ENCODE measurements at regions not wholly inside any gene's neighbourhood (a gene's known extent, or its start where the extent isn't known, plus 50 kb on each side); places are given as distances from the start of the nearest gene placed in this dataset.

DNA sequence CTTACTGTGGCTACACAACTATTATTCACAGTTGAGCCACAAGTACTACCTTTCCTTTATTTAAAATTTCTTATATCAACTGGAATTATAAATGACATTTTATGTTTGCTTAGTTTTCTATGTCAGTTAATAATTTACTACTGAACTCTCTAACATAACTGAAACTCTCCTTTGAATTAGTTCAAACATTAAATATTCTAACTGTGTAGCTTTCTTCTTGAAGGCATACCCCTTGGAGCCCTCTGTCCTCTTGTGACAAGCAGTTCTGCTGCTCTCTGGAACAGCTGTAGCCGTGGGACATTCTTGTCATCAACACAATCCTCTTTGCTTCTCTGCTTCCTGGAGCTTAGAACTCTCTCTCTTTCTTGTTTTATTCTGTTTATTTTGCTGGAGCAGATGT lies 244.8 kb downstream of the NHLRC3 start:
- H3K9me1 ChIP-seq (ENCODE audit: control insufficient read depth, insufficient read depth, low read length): no peaks in the 10 kb centered on the region
- H3K79me2 ChIP-seq (ENCODE audit: control insufficient read depth, insufficient read depth, low read length): no peaks in the 10 kb centered on the region
- no peak overlapping the region for H3K4me2 ChIP-seq (ENCODE audit: insufficient read depth, low read length)
- H4K20me1 ChIP-seq (replicated peaks; ENCODE audit: control insufficient read depth, insufficient read depth, low read length): no peaks in the 10 kb centered on the region
- in situ Hi-C loops (cut with MboI) (no loop called here), intact Hi-C loops (cut with micrococcal nuclease) (no loop called here)
- no TSS peak for BruUV-seq (replicated peaks)
- H3K27me3 ChIP-seq (ENCODE audit: control insufficient read depth in 2 of 2, insufficient read depth in 2 of 2, low read length in 2 of 2): no peaks in the 10 kb centered on the region
- H3K9me3 ChIP-seq (replicated peaks; ENCODE audit: control insufficient read depth, insufficient read depth, low read depth, low read length): no peaks in the 10 kb centered on the region
- DNase-seq (ENCODE audit: extremely low read depth in 1 of 4, low spot score in 3 of 4) (no peak), ATAC-seq (no peak), FAIRE-seq (no peak)
- no peak overlapping the region for H3K9ac ChIP-seq (ENCODE audit: insufficient read depth in 1 of 2, low read depth in 2 of 2, low read length in 2 of 2)
- H3K27ac ChIP-seq (ENCODE audit: extremely low read depth, low read depth, low read length): no peak overlapping the region
- ChIA-PET CTCF (ENCODE audit: low intra/inter-chr PET ratio) (no interaction called here), POLR2A (no interaction called here)
- no peaks in the 10 kb centered on the region for H3K36me3 ChIP-seq (ENCODE audit: control insufficient read depth, insufficient read depth, low read length)
- H2AFZ ChIP-seq (ENCODE audit: low read depth, low read length): no peak overlapping the region
- H3K4me3 ChIP-seq: no peak overlapping the region
- WGBS (ENCODE audit: insufficient coverage, low coverage, missing lambda C conversion rate): 0% methylated on average over 1 of the region's 1 CpG
- no peaks in the 10 kb centered on the region for H3K4me1 ChIP-seq (replicated peaks in 1 of 2; ENCODE audit: control insufficient read depth in 2 of 2, insufficient read depth in 2 of 2, low read length in 2 of 2)
- TF ChIP-seq LEF1 (IDR thresholded peaks at IDR 0.05) (no peak), CEBPG (CRISPR knock-in tag; IDR thresholded peaks at IDR 0.05) (no peak), CEBPG (tag; conservative IDR thresholded peaks at IDR 0.05 in 1 of 2, IDR thresholded peaks at IDR 0.05 in 1 of 2) (no peak), POLR3A (IDR thresholded peaks at IDR 0.05; ENCODE audit: borderline replicate concordance, extremely low read depth, insufficient read depth, insufficient read length) (no peak), ZNF143 (CRISPR knock-in tag; IDR thresholded peaks at IDR 0.05) (no peak), BRCA1 (IDR thresholded peaks at IDR 0.05) (no peak), BRCA1 (CRISPR knock-in tag; IDR thresholded peaks at IDR 0.05) (no peak), ZNF384 (IDR thresholded peaks at IDR 0.05; ENCODE audit: low read depth, low read length) (no peak), ZNF239 (CRISPR knock-in tag; IDR thresholded peaks at IDR 0.05) (no peak), HLTF (IDR thresholded peaks at IDR 0.05) (no peak), ZNF785 (CRISPR knock-in tag; IDR thresholded peaks at IDR 0.05) (no peak), THRA (IDR thresholded peaks at IDR 0.05) (no peak), TEAD4 (IDR thresholded peaks at IDR 0.05; ENCODE audit: low read length) (no peak), TEAD4 (CRISPR knock-in tag; IDR thresholded peaks at IDR 0.05; ENCODE audit: borderline replicate concordance) (no peak), POU5F1 (IDR thresholded peaks at IDR 0.05; ENCODE audit: borderline replicate concordance, low read depth, low read length, partially characterized antibody) (no peak), HDAC1 (IDR thresholded peaks at IDR 0.05) (no peak), STAT5A (IDR thresholded peaks at IDR 0.05; ENCODE audit: borderline replicate concordance, low read length) (no peak), RFX5 (IDR thresholded peaks at IDR 0.05; ENCODE audit: low read depth, low read length) (no peak), HNRNPL (IDR thresholded peaks at IDR 0.05; ENCODE audit: low read depth, low read length) (no peak)
- TF ChIP-seq, protein P1, sequence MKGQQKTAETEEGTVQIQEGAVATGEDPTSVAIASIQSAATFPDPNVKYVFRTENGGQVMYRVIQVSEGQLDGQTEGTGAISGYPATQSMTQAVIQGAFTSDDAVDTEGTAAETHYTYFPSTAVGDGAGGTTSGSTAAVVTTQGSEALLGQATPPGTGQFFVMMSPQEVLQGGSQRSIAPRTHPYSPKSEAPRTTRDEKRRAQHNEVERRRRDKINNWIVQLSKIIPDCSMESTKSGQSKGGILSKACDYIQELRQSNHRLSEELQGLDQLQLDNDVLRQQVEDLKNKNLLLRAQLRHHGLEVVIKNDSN (CRISPR knock-in tag; IDR thresholded peaks at IDR 0.05): no peak
- TF ChIP-seq, protein P2, sequence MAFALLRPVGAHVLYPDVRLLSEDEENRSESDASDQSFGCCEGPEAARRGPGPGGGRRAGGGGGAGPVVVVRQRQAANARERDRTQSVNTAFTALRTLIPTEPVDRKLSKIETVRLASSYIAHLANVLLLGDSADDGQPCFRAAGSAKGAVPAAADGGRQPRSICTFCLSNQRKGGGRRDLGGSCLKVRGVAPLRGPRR (CRISPR knock-in tag; IDR thresholded peaks at IDR 0.05): no peak
